IMR-90 (cell line): ENCODE measurements at regions not wholly inside any gene's neighbourhood (a gene's known extent, or its start where the extent isn't known, plus 50 kb on each side); places are given as distances from the start of the nearest gene placed in this dataset.

Experiments used
- ATAC-seq: fragments of 200-7000 bp; cut with Tn5 transposase; 2 replicates; pipeline ENCODE4 v1.9.1; 2020; ENCODE audit warnings: low read depth, mild to moderate bottlenecking, moderate library complexity
- BruUV-seq: library from RNA; stranded (reverse); fragments of 400-500 nt; replicated peaks from 2 replicates; lab custom pipeline; 2021; lab: Mats Ljungman, UMichigan
- CTCF ChIA-PET: fragments of 300-600 bp; formaldehyde crosslinking; extraction: SDS; loops from one replicate; lab custom pipeline; 2021; ENCODE audit warnings: antibody characterized with exemption; lab: Yijun Ruan, JAX
- POLR2A ChIA-PET: fragments of 300-600 bp; sonication (Branson Sonifier 250); formaldehyde crosslinking; loops from one replicate; lab custom pipeline; 2022; ENCODE audit warnings: antibody characterized with exemption; ENCODE audit not compliant: unreplicated experiment; lab: Charles Lee
- DNase-seq: peaks from one replicate; pipeline ENCODE4 v3.0.0; 2013
- H2AFZ ChIP-seq: replicated peaks from 2 replicates; pipeline ENCODE3; 2013; ENCODE audit warnings: low read length, mild to moderate bottlenecking; ENCODE audit not compliant: poor library complexity
- H2AK5ac ChIP-seq: 2 replicates; pipeline ENCODE4 v1.6.1; 2013; ENCODE audit warnings: low read depth, low read length, inconsistent platforms
- H2AK9ac ChIP-seq: replicated peaks from 2 replicates; pipeline ENCODE3; 2013; ENCODE audit warnings: mild to moderate bottlenecking, low read depth, low read length, moderate library complexity; ENCODE audit not compliant: poor library complexity
- H2BK120ac ChIP-seq: 2 replicates; pipeline ENCODE4 v1.6.1; 2013; ENCODE audit warnings: low read depth, low read length, inconsistent platforms
- H2BK15ac ChIP-seq: 3 replicates; pipeline ENCODE4 v1.6.1; 2013; ENCODE audit warnings: low read depth, low read length, inconsistent platforms
- H2BK20ac ChIP-seq: 2 replicates; pipeline ENCODE4 v1.6.1; 2013; ENCODE audit warnings: low read depth, mild to moderate bottlenecking, inconsistent platforms, low read length, moderate library complexity
- H2BK5ac ChIP-seq: 2 replicates; pipeline ENCODE4 v1.6.1; 2013; ENCODE audit warnings: mild to moderate bottlenecking, low read depth, low read length, inconsistent platforms; ENCODE audit not compliant: poor library complexity, severe bottlenecking
- H3K14ac ChIP-seq: replicated peaks from 2 replicates; pipeline ENCODE4 v1.6.1; 2013; ENCODE audit warnings: low read depth, low read length, inconsistent platforms
- H3K18ac ChIP-seq: 2 replicates; pipeline ENCODE4 v1.6.1; 2013; ENCODE audit warnings: low read depth, low read length, control low read depth
- H3K23ac ChIP-seq: 2 replicates; pipeline ENCODE4 v1.6.1; 2013; ENCODE audit warnings: low read depth, low read length, inconsistent platforms
- H3K27ac ChIP-seq: 2 replicates; pipeline ENCODE4 v1.5.1; 2013; ENCODE audit warnings: mild to moderate bottlenecking, control low read depth, low read length; ENCODE audit not compliant: insufficient read depth
- H3K27me3 ChIP-seq: 2 replicates; pipeline ENCODE4 v1.6.1; 2013; ENCODE audit warnings: low read length; ENCODE audit not compliant: control insufficient read depth, insufficient read depth
- H3K36me3 ChIP-seq: 2 replicates; pipeline ENCODE4 v1.6.1; 2013; ENCODE audit warnings: low read length, mixed read lengths; ENCODE audit not compliant: control insufficient read depth, insufficient read depth
- H3K4ac ChIP-seq: 2 replicates; pipeline ENCODE4 v1.6.1; 2013; ENCODE audit warnings: low read depth, low read length, inconsistent platforms
- H3K4me1 ChIP-seq: 2 replicates; pipeline ENCODE4 v1.6.1; 2013; ENCODE audit warnings: low read length, mixed read lengths; ENCODE audit not compliant: control insufficient read depth, insufficient read depth
- H3K4me2 ChIP-seq: 2 replicates; pipeline ENCODE4 v1.6.1; 2013; ENCODE audit warnings: low read depth, mild to moderate bottlenecking, control low read depth, low read length, moderate library complexity
- H3K4me3 ChIP-seq: 2 replicates; pipeline ENCODE4 v1.5.1; 2013; ENCODE audit warnings: low read depth, mild to moderate bottlenecking, control low read depth, low read length, moderate library complexity; ENCODE audit not compliant: insufficient read depth
- H3K56ac ChIP-seq: 2 replicates; pipeline ENCODE4 v1.6.1; 2013; ENCODE audit warnings: low read length, inconsistent platforms; ENCODE audit not compliant: insufficient read depth; ENCODE audit errors: extremely low read depth
- H3K79me1 ChIP-seq, 2 experiments: 2 replicates each; pipeline ENCODE4 v1.6.1; 2013; ENCODE audit warnings: low read length in 2 of 2, inconsistent platforms in 1 of 2, low read depth in 1 of 2
- H3K9ac ChIP-seq: 2 replicates; pipeline ENCODE4 v1.6.1; 2013; ENCODE audit warnings: low read depth, low read length, control low read depth
- H3K9me1 ChIP-seq: 2 replicates; pipeline ENCODE4 v1.6.1; 2013; ENCODE audit warnings: low read length, inconsistent platforms; ENCODE audit not compliant: insufficient read depth
- H3K9me3 ChIP-seq: 2 replicates; pipeline ENCODE4 v1.6.1; 2013; ENCODE audit warnings: low read length; ENCODE audit not compliant: control insufficient read depth, insufficient read depth
- H4K20me1 ChIP-seq: 2 replicates; pipeline ENCODE4 v1.6.1; 2013; ENCODE audit warnings: low read length, inconsistent platforms; ENCODE audit not compliant: insufficient read depth
- H4K5ac ChIP-seq: 2 replicates; pipeline ENCODE4 v1.6.1; 2013; ENCODE audit warnings: mild to moderate bottlenecking, low read depth, low read length, control low read depth
- H4K8ac ChIP-seq, 2 experiments: 2 replicates each; pipeline ENCODE4 v1.6.1; 2013; ENCODE audit warnings: low read depth in 2 of 2, low read length in 2 of 2, control low read depth in 1 of 2, inconsistent platforms in 1 of 2
- H4K91ac ChIP-seq: 2 replicates; pipeline ENCODE4 v1.6.1; 2013; ENCODE audit warnings: low read depth, low read length, inconsistent platforms; ENCODE audit not compliant: insufficient read depth
- CEBPB ChIP-seq: IDR thresholded peaks from 2 replicates; pipeline ENCODE4 v1.6.1; 2012; ENCODE audit warnings: low read depth, low read length, improper control_type of control experiment
- MAFK ChIP-seq: IDR thresholded peaks from 2 replicates; pipeline ENCODE4 v1.6.1; 2012; ENCODE audit warnings: low read depth, low read length, improper control_type of control experiment
- WGBS, 2 experiments: methylation state at CpG; one replicate each; pipeline versions ENCODE4 v1.1.5 to v1.1.7; 2013; ENCODE audit warnings: missing lambda C conversion rate in 2 of 2; ENCODE audit not compliant: insufficient read length in 1 of 2; ENCODE audit errors: extremely low coverage in 2 of 2; 5-methylcytosine and 5-hydroxymethylcytosine counted together
- dilution Hi-C: fragments of 300-500 bp; cut with HindIII; formaldehyde crosslinking; loops from one replicate; pipeline ENCODE4 v1.14.3; 2018; ENCODE audit warnings: low sequenced_read_pairs; ENCODE audit not compliant: unreplicated experiment
- in situ Hi-C: fragments of 300-500 bp; cut with MboI; formaldehyde crosslinking; loops from 3 replicates; pipeline ENCODE4 v1.14.3; 2019; ENCODE audit warnings: low sequenced_read_pairs, inconsistent platforms, mixed read lengths
- intact Hi-C: fragments of 100-400 bp; cut with micrococcal nuclease; formaldehyde crosslinking; loops from 2 replicates; pipeline ENCODE4 v1.10.0; 2022

DNA sequence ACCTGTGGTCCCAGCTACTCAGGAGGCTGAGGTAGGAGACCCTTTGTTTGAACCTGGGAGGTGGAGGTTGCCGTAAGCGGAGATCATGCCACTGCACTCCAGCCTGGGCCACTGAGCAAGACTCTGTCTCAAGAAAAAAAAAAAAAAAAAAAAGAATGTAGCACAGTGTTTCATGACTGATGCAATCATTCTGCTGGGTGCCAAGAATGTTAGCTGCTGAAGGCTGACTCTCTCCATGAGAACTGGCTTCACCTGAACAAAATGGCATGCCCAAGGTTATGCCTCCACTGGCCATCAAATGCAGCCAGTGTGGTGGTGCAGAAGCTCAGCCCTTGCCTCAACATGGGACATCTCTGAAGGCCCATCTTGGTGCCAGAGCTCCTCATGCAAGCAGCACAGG, 412.1 kb downstream of the ADAM29 start:
- Histone ChIP-seq H3K79me1 (no peaks in the 10 kb centered on the region), H3K9me3 (no peaks in the 10 kb centered on the region), H3K4ac (peak overlapping the region; percentile 30), H4K20me1 (no peaks in the 10 kb centered on the region), H2BK5ac (peak overlapping the region; percentile 33), H2AFZ (peak overlapping the region; percentile 34), H2AK9ac (no peak overlapping the region), H2BK15ac (no peak overlapping the region; the same call in 2 of the 3 replicates), H4K5ac (peak overlapping the region; percentile 49; the same call in 1 of the 2 replicates), H3K14ac (0 out of 2 replicates have a peak overlapping the region, but pooled peaks have one; percentile 38), H2AK5ac (no peak overlapping the region), H3K9ac (no peak overlapping the region), H3K27ac (no peak overlapping the region), H3K9me1 (no peaks in the 10 kb centered on the region), H3K4me3 (no peak overlapping the region), H3K36me3 (no peaks in the 10 kb centered on the region), H2BK120ac (peak overlapping the region; percentile 54), H2BK20ac (peak overlapping the region; percentile 36), H4K8ac (peak overlapping the region in 1 of 2 experiments; percentile 15; a peak in 1 of 4 replicates), H3K18ac (no peak overlapping the region), H3K27me3 (no peaks in the 10 kb centered on the region), H3K4me1 (peaks cover 2% of the 10 kb centered on the region), H3K56ac (no peak overlapping the region), H3K4me2 (no peak overlapping the region), H4K91ac (0 out of 2 replicates have a peak overlapping the region, but pooled peaks have one; percentile 2), H3K23ac (no peak overlapping the region)
- ATAC-seq = peak; percentile 32
- TF ChIP-seq CEBPB = peak; percentile 66; the same call in 1 of the 2 replicates
- TF ChIP-seq MAFK = no peak
- POLR2A ChIA-PET = no interaction called here
- in situ Hi-C loops (no loop called here), intact Hi-C loops (no loop called here), dilution Hi-C loops (no loop called here)
- WGBS, 2 experiments = 94% methylated on average over 2 of the region's 2 CpGs; no CpG with 5 or more reads in 1 of the 2 experiments
- no TSS peak for BruUV-seq
- CTCF ChIA-PET = no interaction called here
- DNase-seq = peak; percentile 50
